Stimulated activated memory B cell treated with anti-CD40 and anti-IgM and Interleukin-4, amounts not matched to agents 10 μg/mL and 1 μg/mL and 100 μg/mL, for 72 hours (primary cell): ENCODE measurements at regions not wholly inside any gene's neighbourhood (a gene's known extent, or its start where the extent isn't known, plus 50 kb on each side); places are given as distances from the start of the nearest gene placed in this dataset.
"Not testable (repeated sequence)": the region's sequence is repeated elsewhere in the genome, so short reads cannot be mapped to it uniquely, and the experiment has no call there.

ENCODE experiments used
- ATAC-seq: fragments of 150-1000 bp; cut with Tn5 transposase; 2 replicates; pipeline ENCODE4 v1.10.0; 2021
- H3K27ac Mint-ChIP-seq: one replicate; pipeline ENCODE4 v1.8.0; 2022; ENCODE audit warnings: mild to moderate bottlenecking, mixed read lengths
- H3K27me3 Mint-ChIP-seq: one replicate; pipeline ENCODE4 v1.8.0; 2022; ENCODE audit warnings: mixed read lengths
- H3K36me3 Mint-ChIP-seq: one replicate; pipeline ENCODE4 v1.8.0; 2022; ENCODE audit warnings: mixed read lengths
- H3K4me1 Mint-ChIP-seq: one replicate; pipeline ENCODE4 v1.8.0; 2022; ENCODE audit warnings: mixed read lengths
- H3K4me3 Mint-ChIP-seq: one replicate; pipeline ENCODE4 v1.8.0; 2022; ENCODE audit warnings: mild to moderate bottlenecking, moderate library complexity, mixed read lengths
- H3K9me3 Mint-ChIP-seq: one replicate; pipeline ENCODE4 v1.8.0; 2022; ENCODE audit warnings: mixed read lengths

GRCh38 chr14:37746140-37746832 is 150.9 kb downstream of the TTC6 start:
- H3K27ac Mint-ChIP-seq, result no peak overlapping the region

DNA sequence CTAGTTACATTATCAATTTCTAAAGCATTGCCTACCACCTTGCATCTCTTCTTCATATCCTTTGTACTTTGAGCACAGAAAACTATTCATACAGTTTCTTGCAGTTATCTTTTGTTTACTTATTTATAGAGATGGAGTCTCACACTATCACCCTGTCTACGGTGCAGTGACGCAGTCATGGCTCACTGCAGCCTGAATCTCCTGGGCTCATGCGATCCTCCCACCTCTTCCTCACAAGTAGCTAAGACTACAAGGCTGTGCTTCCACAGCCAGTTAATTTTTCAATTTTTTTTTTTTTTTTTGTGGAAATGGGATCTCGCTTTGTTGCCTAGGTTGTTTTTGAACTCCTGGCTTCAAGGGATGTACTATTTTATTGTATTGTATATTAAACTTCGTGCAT is 158.0 kb downstream of the TTC6 start:
- ATAC-seq, result no peak
- Mint-ChIP-seq H3K36me3 (no peaks in the 10 kb centered on the region), H3K4me3 (no peak overlapping the region), H3K4me1 (no peaks in the 10 kb centered on the region), H3K9me3 (peaks cover 10% of the 10 kb centered on the region), H3K27me3 (no peaks in the 10 kb centered on the region), H3K27ac (no peak overlapping the region)

More at GRCh38 chr14:37746140-37746832, 150.9 kb downstream of the TTC6 start:
- Mint-ChIP-seq H3K27me3 (no peaks in the 10 kb centered on the region), H3K4me3 (no peak overlapping the region), H3K4me1 (no peaks in the 10 kb centered on the region), H3K36me3 (no peaks in the 10 kb centered on the region), H3K9me3 (peaks cover 9% of the 10 kb centered on the region)
- no peak for ATAC-seq

DNA sequence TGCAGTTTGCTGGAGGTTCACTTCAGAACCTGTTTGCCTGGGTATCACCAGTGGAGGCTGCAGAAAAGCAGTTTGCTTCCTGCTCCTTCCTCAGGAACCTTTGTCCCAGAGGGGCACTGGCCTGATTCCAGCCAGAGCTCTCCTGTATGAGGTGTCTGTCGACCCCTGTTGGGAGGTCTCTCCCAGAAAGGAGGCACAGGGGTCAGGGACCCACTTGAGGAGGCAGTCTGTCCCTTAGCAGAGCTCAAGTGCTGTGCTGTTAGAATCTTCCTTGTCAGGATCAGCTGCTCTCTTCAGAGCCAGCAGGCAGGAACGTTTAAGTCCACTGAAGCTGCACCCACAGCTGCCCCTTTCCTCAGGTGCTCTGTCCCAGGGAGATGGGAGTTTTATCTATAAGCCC is 164.8 kb downstream of the TTC6 start:
- not testable (repeated sequence) for H3K36me3 Mint-ChIP-seq, H3K27ac Mint-ChIP-seq, H3K4me3 Mint-ChIP-seq, H3K4me1 Mint-ChIP-seq, ATAC-seq, H3K27me3 Mint-ChIP-seq
- H3K9me3 Mint-ChIP-seq, result peaks cover 18% of the 10 kb centered on the region

- no peak for ATAC-seq
- Mint-ChIP-seq H3K4me1 (no peaks in the 10 kb centered on the region), H3K27ac (no peak overlapping the region), H3K4me3 (no peak overlapping the region), H3K9me3 (peaks cover 17% of the 10 kb centered on the region), H3K36me3 (no peaks in the 10 kb centered on the region), H3K27me3 (no peaks in the 10 kb centered on the region)
Measured at GRCh38 chr14:37763266-37763665, 167.8 kb downstream of the TTC6 start.

- not testable (repeated sequence) for H3K27ac Mint-ChIP-seq, H3K4me1 Mint-ChIP-seq, H3K9me3 Mint-ChIP-seq, H3K4me3 Mint-ChIP-seq, H3K27me3 Mint-ChIP-seq, ATAC-seq, H3K36me3 Mint-ChIP-seq
Measured at GRCh38 chr14:37772283-37772682, 176.9 kb downstream of the TTC6 start.

DNA sequence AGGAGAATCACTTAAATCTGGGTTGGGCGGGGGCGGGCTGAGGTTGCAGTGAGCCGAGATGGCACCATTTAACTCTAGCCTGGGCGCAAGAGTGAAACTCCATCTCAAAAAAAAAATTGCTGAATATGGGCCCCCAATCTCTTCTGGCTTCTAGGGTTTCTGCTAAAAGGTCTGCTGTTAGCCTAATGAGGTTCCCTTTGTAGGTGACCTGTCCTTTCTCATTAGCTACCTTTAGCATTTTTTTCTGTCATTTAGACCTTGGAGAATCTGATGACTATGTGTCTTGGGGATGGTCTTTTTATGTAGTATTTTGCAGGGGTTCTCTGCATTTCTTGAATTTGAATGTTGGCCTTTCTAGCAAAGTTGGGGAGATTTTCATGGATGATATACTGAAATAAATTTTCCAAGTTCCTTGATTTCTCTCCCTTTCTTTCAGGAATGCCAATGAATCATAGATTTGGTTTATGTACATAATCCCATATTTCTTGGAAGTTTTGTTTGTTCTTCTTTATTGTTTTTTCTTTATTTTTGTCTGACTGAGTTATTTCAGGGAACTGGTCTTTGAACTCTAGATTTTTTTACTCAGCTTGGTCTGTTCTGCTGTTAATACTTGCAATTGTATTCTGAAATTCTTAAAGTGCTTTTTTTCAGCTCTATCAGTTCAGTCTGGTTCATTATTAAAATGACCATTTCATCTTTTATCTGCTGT is 181.5 kb downstream of the TTC6 start:
- Mint-ChIP-seq H3K4me1 (no peaks in the 10 kb centered on the region), H3K4me3 (no peak overlapping the region), H3K36me3 (no peaks in the 10 kb centered on the region), H3K27me3 (no peaks in the 10 kb centered on the region), H3K27ac (no peak overlapping the region), H3K9me3 (peaks cover 14% of the 10 kb centered on the region)
- ATAC-seq, result no peak

- Mint-ChIP-seq H3K27me3 (no peaks in the 10 kb centered on the region), H3K4me1 (no peaks in the 10 kb centered on the region), H3K4me3 (no peak overlapping the region), H3K9me3 (peaks cover 8% of the 10 kb centered on the region), H3K36me3 (no peaks in the 10 kb centered on the region), H3K27ac (no peak overlapping the region)
- no peak for ATAC-seq
Measured at GRCh38 chr14:37778135-37778943, 182.9 kb downstream of the TTC6 start.

GRCh38 chr14:37779480-37779879 is 184.1 kb downstream of the TTC6 start:
- H3K27ac Mint-ChIP-seq, result no peak overlapping the region
- H3K27me3 Mint-ChIP-seq, result no peaks in the 10 kb centered on the region
- H3K4me3 Mint-ChIP-seq, result no peak overlapping the region
- no peak for ATAC-seq
- H3K4me1 Mint-ChIP-seq, result no peaks in the 10 kb centered on the region
- no peaks in the 10 kb centered on the region for H3K36me3 Mint-ChIP-seq
- H3K9me3 Mint-ChIP-seq, result peaks cover 11% of the 10 kb centered on the region

DNA sequence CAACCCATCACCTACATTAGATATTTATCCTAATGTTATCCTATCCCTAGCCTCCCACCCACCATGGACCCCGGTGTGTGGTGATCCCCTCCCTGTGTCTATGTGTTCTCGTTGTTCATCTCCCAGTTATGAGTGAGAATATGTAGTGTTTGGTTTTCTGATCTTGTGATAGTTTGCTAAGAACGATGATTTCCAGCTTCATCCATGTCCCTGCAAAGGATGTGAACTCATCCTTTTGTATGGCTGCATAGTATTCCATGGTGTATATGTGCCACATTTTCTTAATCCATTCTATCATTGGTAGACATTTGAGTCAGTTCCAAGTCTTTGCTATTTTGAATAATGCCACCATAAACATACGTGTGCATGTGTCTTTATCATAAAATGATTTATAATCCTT is 185.3 kb downstream of the TTC6 start:
- H3K4me3 Mint-ChIP-seq, ATAC-seq, H3K27me3 Mint-ChIP-seq, H3K36me3 Mint-ChIP-seq, H3K4me1 Mint-ChIP-seq, H3K9me3 Mint-ChIP-seq, H3K27ac Mint-ChIP-seq: not testable (repeated sequence)

GRCh38 chr14:37784203-37784826 is 188.9 kb downstream of the TTC6 start:
- H3K36me3 Mint-ChIP-seq, H3K27ac Mint-ChIP-seq, ATAC-seq, H3K9me3 Mint-ChIP-seq, H3K4me1 Mint-ChIP-seq, H3K27me3 Mint-ChIP-seq, H3K4me3 Mint-ChIP-seq: not testable (repeated sequence)

DNA sequence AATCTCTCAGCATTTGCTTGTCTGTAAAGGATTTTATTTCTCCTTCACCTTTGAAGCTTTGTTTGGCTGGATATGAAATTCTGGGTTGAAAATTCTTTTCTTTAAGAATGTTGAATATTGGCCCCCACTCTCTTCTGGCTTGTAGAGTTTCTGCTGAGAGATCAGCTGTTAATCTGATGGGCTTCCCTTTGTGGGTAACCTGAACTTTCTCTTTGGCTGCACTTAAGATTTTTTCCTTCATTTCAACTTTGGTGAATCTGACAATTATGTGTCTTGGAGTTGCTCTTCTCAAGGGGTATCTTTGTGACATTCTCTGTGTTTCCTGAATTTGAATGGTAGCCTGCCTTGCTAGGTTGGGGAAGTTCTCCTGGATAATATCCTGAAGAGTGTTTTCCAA is 189.4 kb downstream of the TTC6 start:
- not testable (repeated sequence) for H3K27me3 Mint-ChIP-seq, H3K9me3 Mint-ChIP-seq, ATAC-seq

DNA sequence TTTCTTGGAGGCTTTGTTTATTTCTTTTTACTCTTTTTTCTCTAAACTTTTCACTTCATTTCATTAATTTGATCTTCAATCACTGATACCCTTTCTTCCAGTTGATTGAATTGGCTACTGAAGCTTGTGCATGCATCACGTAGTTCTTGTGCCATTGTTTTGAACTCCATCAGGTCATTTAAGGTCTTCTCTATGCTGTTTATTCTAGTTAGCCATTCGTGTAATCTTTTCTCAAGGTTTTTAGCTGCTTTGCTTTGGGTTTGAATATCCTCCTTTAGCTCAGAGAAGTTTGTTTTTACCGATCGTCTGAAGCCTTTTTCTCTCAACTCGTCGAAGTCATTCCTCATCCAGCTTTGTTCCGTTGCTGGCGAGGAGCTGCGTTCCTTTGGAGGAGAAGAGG is 189.9 kb downstream of the TTC6 start:
- not testable (repeated sequence) for H3K27ac Mint-ChIP-seq, H3K9me3 Mint-ChIP-seq, H3K27me3 Mint-ChIP-seq, ATAC-seq, H3K36me3 Mint-ChIP-seq, H3K4me3 Mint-ChIP-seq, H3K4me1 Mint-ChIP-seq

More for the DNA sequence above, 189.4 kb downstream of the TTC6 start:
- H3K4me1 Mint-ChIP-seq, H3K4me3 Mint-ChIP-seq, H3K36me3 Mint-ChIP-seq, H3K27ac Mint-ChIP-seq: not testable (repeated sequence)

GRCh38 chr14:37786114-37786625 is 190.7 kb downstream of the TTC6 start:
- not testable (repeated sequence) for H3K4me3 Mint-ChIP-seq, H3K27ac Mint-ChIP-seq, H3K4me1 Mint-ChIP-seq, H3K9me3 Mint-ChIP-seq, ATAC-seq, H3K36me3 Mint-ChIP-seq, H3K27me3 Mint-ChIP-seq

GRCh38 chr14:37787879-37788494 is 192.6 kb downstream of the TTC6 start:
- H3K4me1 Mint-ChIP-seq, result no peaks in the 10 kb centered on the region
- H3K9me3 Mint-ChIP-seq, result peaks cover 4% of the 10 kb centered on the region
- H3K4me3 Mint-ChIP-seq, result no peak overlapping the region
- no peak overlapping the region for H3K27ac Mint-ChIP-seq
- no peaks in the 10 kb centered on the region for H3K27me3 Mint-ChIP-seq
- ATAC-seq, result no peak
- H3K36me3 Mint-ChIP-seq, result no peaks in the 10 kb centered on the region
